ENCODE measurements at regions not wholly inside any gene's neighbourhood (a gene's known extent, or its start where the extent isn't known, plus 50 kb on each side); places are given as distances from the start of the nearest gene placed in this dataset.

- TF ChIP-seq CTCF (IDR thresholded peaks at IDR 0.05), result no peak
- TF ChIP-seq EP300 (IDR thresholded peaks at IDR 0.05), result peak in 1 of 2 donors; percentile 26
These were observed 511.8 kb upstream of the USP24 start for GRCh38 chr1:55726994-55727393.

Measured in tibial nerve (tissue), 4 donors.